Nephron progenitor cell (in vitro differentiated cells): ENCODE measurements at regions not wholly inside any gene's neighbourhood (a gene's known extent, or its start where the extent isn't known, plus 50 kb on each side); places are given as distances from the start of the nearest gene placed in this dataset.

Source experiments
- DNase-seq: peaks from one replicate; pipeline ENCODE4 v3.0.0; 2021
- H3K27ac Mint-ChIP-seq: 2 replicates; pipeline ENCODE4 v1.8.0; 2021; ENCODE audit warnings: mild to moderate bottlenecking, moderate library complexity, mixed read lengths
- H3K27me3 Mint-ChIP-seq: 2 replicates; pipeline ENCODE4 v1.8.0; 2021; ENCODE audit warnings: mild to moderate bottlenecking, low read depth, mixed read lengths; ENCODE audit not compliant: poor library complexity
- H3K36me3 Mint-ChIP-seq: 2 replicates; pipeline ENCODE4 v1.8.0; 2021; ENCODE audit warnings: low read depth, mixed read lengths
- H3K4me1 Mint-ChIP-seq: 2 replicates; pipeline ENCODE4 v1.8.0; 2021; ENCODE audit warnings: mixed read lengths
- H3K4me3 Mint-ChIP-seq: 2 replicates; pipeline ENCODE4 v1.8.0; 2021; ENCODE audit warnings: mild to moderate bottlenecking, moderate library complexity, mixed read lengths
- H3K9me3 Mint-ChIP-seq: 2 replicates; pipeline ENCODE4 v1.8.0; 2021; ENCODE audit warnings: mild to moderate bottlenecking, moderate library complexity, mixed read lengths
- CTCF ChIP-seq: fragments of 200-600 bp; sonication (generic); IDR thresholded peaks from 2 replicates; pipeline ENCODE4 v1.5.0; 2021; ENCODE audit warnings: antibody characterized with exemption

DNA sequence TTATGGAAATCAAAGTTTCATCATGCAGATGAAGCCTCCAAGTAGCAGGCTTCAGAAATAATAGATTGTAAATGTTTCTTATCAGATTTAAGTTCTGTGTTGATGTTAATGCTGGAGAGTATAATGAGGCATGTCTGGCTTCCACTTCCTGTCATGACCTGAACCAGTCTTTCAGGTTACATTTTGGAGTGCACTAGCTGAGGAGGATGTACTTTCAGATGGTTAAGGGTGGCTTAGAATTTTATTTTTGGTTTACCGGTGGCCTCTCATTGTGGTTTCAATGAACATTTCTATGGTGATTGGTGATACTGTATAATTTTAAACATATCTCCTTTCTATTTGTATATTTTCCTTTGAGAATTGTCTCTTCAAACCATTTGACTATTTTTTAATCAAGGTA, 890.4 kb downstream of the SH3BGRL start:
- no peaks in the 10 kb centered on the region for H3K4me1 Mint-ChIP-seq
- H3K9me3 Mint-ChIP-seq: peaks cover 65% of the 10 kb centered on the region
- TF ChIP-seq CTCF: no peak
- H3K36me3 Mint-ChIP-seq: no peaks in the 10 kb centered on the region
- no peak overlapping the region for H3K4me3 Mint-ChIP-seq
- no peak for DNase-seq
- H3K27me3 Mint-ChIP-seq: no peaks in the 10 kb centered on the region
- no peak overlapping the region for H3K27ac Mint-ChIP-seq

- H3K4me3 Mint-ChIP-seq: no peak overlapping the region
- DNase-seq: no peak
- no peaks in the 10 kb centered on the region for H3K36me3 Mint-ChIP-seq
- peaks cover 44% of the 10 kb centered on the region for H3K9me3 Mint-ChIP-seq
- TF ChIP-seq CTCF: no peak
- H3K4me1 Mint-ChIP-seq: no peaks in the 10 kb centered on the region
- peaks cover 7% of the 10 kb centered on the region for H3K27me3 Mint-ChIP-seq
- no peak overlapping the region for H3K27ac Mint-ChIP-seq
Observed at GRCh38 chrX:82125103-82125502, 923.2 kb downstream of the SH3BGRL start.

DNA sequence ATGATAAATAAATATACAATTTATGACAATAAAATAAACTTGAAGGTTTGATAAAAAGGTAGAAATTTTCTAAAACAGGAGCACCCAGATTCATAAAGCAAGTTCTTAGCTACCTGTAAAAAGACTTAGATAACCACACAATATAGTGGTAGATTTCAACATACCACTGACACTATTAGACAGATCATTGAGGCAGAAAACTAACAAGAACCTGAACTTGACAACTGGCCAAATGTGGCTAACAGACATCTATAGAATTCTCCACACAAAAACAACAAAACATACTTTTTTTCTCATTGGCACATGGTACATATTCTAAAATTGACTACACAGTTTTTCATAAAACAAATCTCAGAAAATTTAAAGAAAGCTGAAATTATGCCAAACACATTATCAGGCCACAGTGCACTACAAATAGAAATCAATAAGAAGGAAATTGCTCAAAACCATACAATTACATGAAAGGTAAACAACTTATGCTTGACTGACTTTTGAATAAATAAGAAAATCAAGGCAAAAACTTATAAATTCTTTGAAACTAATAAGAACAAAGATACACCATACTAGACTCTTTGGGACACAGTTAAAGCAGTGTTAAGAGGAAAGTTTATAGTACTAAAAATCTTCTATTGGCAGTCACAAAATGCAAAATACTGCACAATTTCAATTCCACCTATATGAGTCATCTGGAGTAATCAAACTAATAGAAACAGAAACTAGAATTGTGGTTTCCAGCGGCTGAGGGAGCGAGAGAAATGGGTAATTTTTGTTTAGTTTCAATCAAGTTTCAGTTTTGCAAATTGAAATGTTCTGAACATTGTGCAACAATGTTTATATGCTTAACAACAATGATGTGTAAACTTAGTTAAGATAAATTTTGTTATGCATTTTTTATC, 925.6 kb downstream of the SH3BGRL start:
- Mint-ChIP-seq H3K4me1 (no peaks in the 10 kb centered on the region), H3K27ac (no peak overlapping the region), H3K27me3 (peaks cover 3% of the 10 kb centered on the region), H3K4me3 (no peak overlapping the region), H3K9me3 (peaks cover 45% of the 10 kb centered on the region), H3K36me3 (no peaks in the 10 kb centered on the region)
- DNase-seq: no peak
- TF ChIP-seq CTCF: no peak

- DNase-seq: no peak
- Mint-ChIP-seq H3K27ac (no peak overlapping the region), H3K9me3 (peaks cover 79% of the 10 kb centered on the region), H3K4me3 (no peak overlapping the region), H3K36me3 (no peaks in the 10 kb centered on the region), H3K27me3 (no peaks in the 10 kb centered on the region), H3K4me1 (no peaks in the 10 kb centered on the region)
- no peak for TF ChIP-seq CTCF
Observed at GRCh38 chrX:82134378-82134777, 932.5 kb downstream of the SH3BGRL start.

DNA sequence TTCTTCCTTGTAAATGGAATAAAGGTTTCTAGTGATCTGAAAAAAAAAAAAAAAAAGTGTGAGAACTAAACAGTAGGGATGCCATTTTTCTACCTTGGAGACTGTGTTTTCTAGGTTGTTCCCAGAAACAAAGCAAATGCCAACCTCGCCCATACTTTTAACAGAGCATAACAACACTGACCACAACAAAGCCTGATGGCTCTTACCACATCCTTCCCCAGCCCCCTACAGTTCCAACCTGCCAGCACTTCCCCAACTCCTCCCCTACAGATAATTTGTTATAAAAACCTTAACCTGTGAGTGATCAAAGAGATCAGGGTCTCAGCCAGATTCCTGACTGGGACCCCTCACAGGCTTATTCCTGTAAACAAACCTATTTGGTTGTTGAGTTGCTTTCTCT, 940.0 kb downstream of the SH3BGRL start:
- Mint-ChIP-seq H3K9me3 (peaks cover 68% of the 10 kb centered on the region), H3K4me3 (no peak overlapping the region), H3K27me3 (no peaks in the 10 kb centered on the region), H3K36me3 (no peaks in the 10 kb centered on the region), H3K4me1 (no peaks in the 10 kb centered on the region), H3K27ac (no peak overlapping the region)
- DNase-seq: no peak
- no peak for TF ChIP-seq CTCF

GRCh38 chrX:82161195-82161594, 959.3 kb downstream of the SH3BGRL start:
- no peaks in the 10 kb centered on the region for H3K36me3 Mint-ChIP-seq

More at GRCh38 chrX:82161195-82161594, 959.3 kb downstream of the SH3BGRL start:
- Mint-ChIP-seq H3K4me1 (no peaks in the 10 kb centered on the region), H3K27me3 (peaks cover 3% of the 10 kb centered on the region), H3K27ac (no peak overlapping the region), H3K9me3 (peaks cover 77% of the 10 kb centered on the region), H3K4me3 (no peak overlapping the region)
- DNase-seq: no peak
- TF ChIP-seq CTCF: no peak
